Activated T-cell treated with anti-CD3 and anti-CD28 coated beads for 48 hours (primary cell): ENCODE measurements at regions not wholly inside any gene's neighbourhood (a gene's known extent, or its start where the extent isn't known, plus 50 kb on each side); places are given as distances from the start of the nearest gene placed in this dataset.
A peak's percentile ranks its signal among the peaks of the same experiment; 100 is the strongest.
"Not testable (repeated sequence)": the region's sequence is repeated elsewhere in the genome, so short reads cannot be mapped to it uniquely, and the experiment has no call there.

Experiments
- DNase-seq: peaks from one replicate; pipeline ENCODE4 v3.0.0-alpha.2; 2020; ENCODE audit warnings: low read depth

DNA sequence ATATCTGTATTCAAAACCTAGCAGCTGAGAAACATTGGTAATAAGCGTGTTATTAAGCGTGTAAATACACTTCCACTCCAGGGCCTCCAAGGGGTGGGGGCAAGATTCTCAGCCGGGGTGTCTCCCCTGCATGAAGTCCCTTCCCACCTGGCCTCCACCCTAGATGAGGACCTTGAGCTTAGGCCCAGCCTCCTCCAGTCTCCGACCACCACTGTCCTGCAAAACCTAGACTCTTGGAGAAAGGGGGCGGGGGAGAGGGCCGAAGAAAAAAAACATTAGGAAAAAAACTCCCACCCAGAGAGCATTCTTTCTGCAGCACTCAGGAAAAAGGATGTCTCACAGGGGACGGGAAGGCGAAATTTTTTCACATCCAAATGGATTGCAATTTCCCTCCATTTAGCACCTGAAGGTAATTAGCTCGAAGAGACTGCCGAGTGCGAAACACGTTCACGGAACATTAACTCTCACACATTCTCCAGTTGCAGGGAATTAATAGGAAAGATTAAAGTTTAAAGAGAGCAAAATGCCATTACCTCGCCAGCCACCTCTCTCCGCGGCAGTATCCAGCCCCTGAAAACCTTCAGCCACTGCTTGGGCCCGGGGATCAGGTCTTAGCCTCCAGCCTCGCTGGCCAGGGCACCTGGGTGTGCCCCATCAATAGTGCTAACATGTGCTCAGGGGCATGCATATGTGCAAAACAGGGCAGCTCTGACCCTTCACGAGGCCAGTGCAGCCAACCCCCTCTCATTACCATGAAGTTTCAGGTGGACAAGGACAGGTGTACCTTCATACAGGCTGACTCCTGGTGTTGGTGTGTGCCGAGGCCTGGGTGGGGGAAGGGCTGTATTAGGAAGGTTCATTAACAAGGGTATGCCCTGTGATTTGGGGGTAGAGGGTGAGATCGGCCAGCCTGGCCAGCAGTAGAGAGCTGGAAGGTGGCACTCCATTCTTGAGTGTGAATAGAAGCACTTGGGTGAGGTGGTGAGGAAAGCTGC, 77.2 kb downstream of the HIF1AN start:
- no peak for DNase-seq

GRCh38 chr10:100613846-100614245, 78.1 kb downstream of the HIF1AN start:
- DNase-seq = no peak

GRCh38 chr10:100614429-100615095, 78.8 kb downstream of the HIF1AN start:
- DNase-seq = no peak

DNA sequence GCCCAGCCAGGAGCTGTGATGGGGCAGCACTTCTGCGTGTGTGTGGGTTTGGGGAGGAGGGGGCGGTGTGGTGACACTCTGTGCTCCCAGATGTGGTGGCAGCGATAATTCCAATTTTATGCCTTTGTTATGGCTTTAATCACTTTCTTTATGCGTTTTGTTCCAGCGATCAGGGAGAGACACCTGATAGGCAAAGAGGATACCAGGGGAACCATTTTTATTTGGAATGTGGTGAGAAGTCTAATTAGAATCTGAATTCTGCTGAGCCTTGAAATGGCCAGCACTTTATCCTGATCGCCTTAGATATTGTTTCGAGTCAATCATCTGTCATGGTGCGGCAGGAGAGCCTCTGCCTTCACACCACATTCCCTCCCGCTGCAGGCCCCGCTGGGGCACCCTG, 79.5 kb downstream of the HIF1AN start:
- DNase-seq = no peak

GRCh38 chr10:100615908-100616307, 80.2 kb downstream of the HIF1AN start:
- no peak for DNase-seq

GRCh38 chr10:100618091-100618615, 82.4 kb downstream of the HIF1AN start:
- no peak for DNase-seq

- DNase-seq = no peak
These were observed 83.0 kb downstream of the HIF1AN start for GRCh38 chr10:100618632-100619255.

DNA sequence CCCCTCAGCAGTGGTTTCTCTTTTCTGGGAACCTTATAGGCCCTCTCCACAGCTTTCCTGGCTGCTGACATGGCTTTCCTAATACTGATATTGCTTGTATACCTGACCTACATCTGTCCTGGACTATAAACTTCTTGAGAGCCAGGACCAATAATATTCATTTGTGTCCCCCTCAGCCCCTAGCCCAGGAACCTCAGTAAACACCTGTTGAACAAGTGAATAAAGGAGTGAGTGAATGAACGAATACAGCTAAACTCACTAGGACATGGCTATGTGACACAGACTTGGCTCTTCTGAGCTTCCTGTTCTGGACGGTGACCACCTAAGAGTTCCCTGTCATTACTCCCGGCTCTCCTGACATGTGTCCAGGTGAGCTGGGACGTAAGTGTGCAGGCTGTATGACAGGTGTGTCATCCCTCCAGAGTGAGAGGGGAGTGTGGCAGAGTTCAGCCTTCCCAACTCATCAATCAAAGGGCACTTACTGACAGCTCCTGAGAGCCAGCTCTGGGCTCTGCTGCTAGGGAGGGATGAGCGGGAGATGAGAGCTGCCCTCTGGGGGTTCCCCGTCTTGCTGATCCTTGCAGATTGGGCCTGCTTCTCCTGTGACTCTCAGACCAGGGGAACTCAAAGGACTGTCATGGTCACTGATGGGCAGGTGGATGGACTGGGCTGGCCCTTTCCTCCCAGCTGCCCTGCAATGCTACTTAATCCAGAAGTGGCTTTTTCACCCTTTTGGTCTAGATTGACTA, 84.5 kb downstream of the HIF1AN start:
- no peak for DNase-seq

GRCh38 chr10:100621360-100622205, 85.8 kb downstream of the HIF1AN start:
- DNase-seq = peak; percentile 3

- DNase-seq = no peak
These were observed 87.2 kb downstream of the HIF1AN start for GRCh38 chr10:100622946-100623345.

DNA sequence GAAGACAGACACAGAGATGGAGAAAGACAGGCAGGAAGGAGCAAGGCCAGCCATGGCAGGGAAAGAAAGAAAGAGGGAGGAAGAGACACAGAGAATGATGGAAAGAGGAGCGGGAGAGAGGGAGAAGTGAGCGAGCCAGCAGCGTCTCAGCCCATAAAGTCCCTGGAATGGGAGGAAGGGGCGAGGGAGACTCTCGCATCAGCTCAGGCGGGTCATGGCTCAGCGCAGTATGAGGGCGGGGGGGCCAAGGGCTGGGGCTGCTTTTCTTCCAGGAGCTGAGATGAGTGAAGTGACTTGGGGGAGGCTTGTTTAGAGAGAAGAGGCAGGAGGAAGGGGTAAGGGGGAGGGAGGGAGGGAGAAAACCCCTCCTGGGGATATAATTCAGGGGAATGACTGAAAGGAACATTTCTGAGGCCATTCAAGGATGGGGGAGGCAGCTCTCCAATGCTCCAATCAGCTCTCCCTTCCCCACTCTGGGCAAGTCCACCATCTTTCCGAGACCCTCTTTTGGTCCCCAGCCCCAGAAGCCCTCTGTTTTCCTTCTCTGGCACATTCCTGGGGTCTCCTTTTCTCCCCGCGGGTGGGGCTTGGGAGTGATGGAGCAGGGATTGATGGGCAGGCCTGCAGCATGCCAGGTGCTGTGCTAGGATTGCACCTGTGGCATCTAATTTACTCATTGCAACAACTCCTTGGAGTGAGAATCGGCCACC, 87.9 kb downstream of the HIF1AN start:
- DNase-seq = no peak

DNA sequence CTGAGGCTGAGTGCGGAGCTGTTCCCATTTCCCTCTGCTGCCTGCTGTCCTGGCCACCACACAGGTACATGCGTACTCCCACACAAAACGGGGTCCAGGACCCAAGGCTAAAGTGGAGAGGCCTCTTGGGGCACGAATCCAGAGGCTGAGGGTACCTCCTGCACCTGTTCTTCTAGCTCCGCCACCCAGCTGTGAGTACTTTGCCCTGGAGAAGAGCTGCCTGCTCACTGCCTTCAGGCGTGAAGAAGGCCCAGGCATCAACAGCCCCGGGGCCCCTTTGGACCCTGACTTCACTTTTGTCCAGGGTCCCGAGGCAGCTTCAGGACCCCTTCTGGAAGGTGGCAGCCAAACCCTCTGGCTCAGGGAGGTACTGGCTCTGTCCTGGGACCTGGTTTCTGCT, 88.6 kb downstream of the HIF1AN start:
- DNase-seq = no peak

GRCh38 chr10:100625816-100626215, 90.1 kb downstream of the HIF1AN start:
- DNase-seq = no peak

DNA sequence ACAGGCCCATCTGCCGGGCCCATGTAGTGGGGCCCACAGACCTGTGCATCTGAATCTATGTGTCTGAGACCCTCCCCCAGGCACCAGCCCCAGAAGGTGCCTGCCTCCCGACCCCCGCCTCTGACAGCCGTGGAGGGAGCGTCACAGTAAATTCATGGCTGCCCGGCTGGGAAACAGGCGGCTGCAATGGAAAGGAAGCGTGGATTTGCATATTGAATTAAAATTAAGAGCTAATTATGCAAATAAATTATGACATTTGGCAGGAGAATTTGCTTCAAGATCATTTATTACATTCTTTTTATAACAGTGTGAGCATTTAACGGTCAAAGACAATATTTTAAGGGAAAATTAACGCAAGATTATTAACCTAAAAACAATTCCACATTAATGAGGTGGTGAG, 92.3 kb downstream of the HIF1AN start:
- no peak for DNase-seq

- DNase-seq = no peak
These were observed 95.4 kb downstream of the HIF1AN start for GRCh38 chr10:100631192-100631591.

GRCh38 chr10:100632027-100632426, 96.3 kb downstream of the HIF1AN start:
- no peak for DNase-seq

- DNase-seq = no peak
These were observed 98.3 kb downstream of the HIF1AN start for GRCh38 chr10:100634034-100634433.

DNA sequence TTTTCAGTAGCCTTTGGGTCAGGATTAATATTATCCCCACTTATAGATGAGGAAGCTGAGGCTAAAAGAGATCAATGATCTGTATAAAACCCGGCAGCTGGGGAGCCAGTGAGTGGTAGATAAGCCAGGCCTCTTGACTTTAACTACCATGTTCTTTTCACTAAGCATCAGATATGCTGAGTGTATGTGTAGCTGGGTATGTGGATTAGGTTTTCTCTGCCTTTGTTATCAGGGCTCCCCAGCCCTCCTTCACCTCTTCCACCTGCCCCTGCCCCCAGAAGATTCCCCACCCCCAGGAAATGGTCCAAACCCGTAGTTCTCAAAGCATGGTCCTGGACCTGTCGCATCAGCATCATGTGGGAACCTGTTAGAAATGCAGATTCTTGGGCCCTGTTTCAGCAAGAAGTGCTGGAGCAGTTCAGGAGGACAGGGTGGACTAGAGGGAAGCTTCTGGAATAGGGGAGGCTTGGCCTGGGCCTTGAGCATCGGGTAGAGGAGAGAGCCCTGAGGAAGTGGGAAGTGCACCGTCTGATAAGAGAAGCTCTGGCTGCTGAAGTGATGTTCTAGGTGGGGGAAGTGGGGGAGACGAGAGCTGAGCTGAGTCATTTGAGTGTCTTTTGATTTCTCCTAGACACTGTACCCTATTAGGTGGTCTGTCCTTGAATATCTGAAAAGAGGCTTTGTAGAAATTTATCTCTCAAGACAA, 101.3 kb downstream of the HIF1AN start:
- DNase-seq = no peak

DNA sequence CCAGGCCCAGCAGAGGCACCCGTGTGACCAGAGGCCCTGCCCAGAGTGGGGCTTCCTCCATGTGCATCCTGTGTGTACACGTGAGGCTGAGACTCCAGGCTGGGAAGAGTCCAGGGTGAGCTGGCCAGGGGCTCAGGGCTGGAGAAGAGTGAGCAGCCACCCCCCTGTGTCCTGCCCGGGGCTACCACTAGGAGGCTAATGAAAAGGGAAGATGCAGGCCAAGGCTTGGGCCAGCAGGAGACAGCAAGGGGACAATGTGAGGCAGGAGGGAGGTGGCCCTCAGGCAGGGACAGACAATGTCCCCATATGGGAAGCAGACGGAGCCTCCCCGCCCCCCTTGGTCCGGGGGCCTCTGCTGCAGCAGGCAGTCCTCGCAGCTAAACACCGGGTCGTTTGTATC, 102.0 kb downstream of the HIF1AN start:
- DNase-seq = no peak

DNA sequence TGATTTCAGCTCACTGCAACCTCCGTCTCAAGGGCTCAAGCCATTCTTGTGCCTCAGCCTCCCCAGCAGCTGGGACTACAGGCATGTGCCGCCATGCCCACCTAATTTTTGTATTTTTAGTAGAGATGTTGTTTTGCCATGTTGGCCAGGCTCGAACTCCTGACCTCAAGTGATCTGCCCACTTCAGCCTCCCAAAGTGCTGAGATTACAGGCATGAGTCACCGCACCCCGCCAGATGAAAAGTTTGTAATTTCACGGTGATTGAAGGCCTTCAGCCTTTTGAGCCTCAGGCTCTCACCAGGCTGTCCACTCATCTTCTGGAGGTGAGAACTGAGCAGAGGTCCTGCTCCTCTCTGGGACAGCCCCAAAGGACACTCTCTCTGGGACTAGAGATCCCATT, 103.2 kb downstream of the HIF1AN start:
- not testable (repeated sequence) for DNase-seq
